GM12872 (cell line): ENCODE measurements at regions not wholly inside any gene's neighbourhood (a gene's known extent, or its start where the extent isn't known, plus 50 kb on each side); places are given as distances from the start of the nearest gene placed in this dataset.

ENCODE experiments used
- CTCF ChIP-seq: IDR thresholded peaks from 3 replicates; pipeline ENCODE4 v1.5.1; 2011; ENCODE audit warnings: low read depth, mild to moderate bottlenecking, low read length, moderate library complexity; ENCODE audit not compliant: insufficient read depth

GRCh38 chr3:31353166-31353565 is 179.6 kb upstream of the STT3B start:
- no peak for TF ChIP-seq CTCF

- TF ChIP-seq CTCF = no peak
Observed at GRCh38 chr3:31354373-31354772, 178.4 kb upstream of the STT3B start.

GRCh38 chr3:31355807-31356206 is 176.9 kb upstream of the STT3B start:
- TF ChIP-seq CTCF = no peak

- TF ChIP-seq CTCF = no peak
Observed at GRCh38 chr3:31356941-31357340, 175.8 kb upstream of the STT3B start.

GRCh38 chr3:31357451-31357850 is 175.3 kb upstream of the STT3B start:
- no peak for TF ChIP-seq CTCF

- TF ChIP-seq CTCF = no peak
Observed at GRCh38 chr3:31358473-31359070, 174.2 kb upstream of the STT3B start.

- TF ChIP-seq CTCF = no peak
Observed at GRCh38 chr3:31361371-31362273, 171.1 kb upstream of the STT3B start.
